Panc1 (cell line): ENCODE measurements at regions not wholly inside any gene's neighbourhood (a gene's known extent, or its start where the extent isn't known, plus 50 kb on each side); places are given as distances from the start of the nearest gene placed in this dataset.

Experiments used
- ATAC-seq: fragments of 200-7000 bp; cut with Tn5 transposase; 2 replicates; pipeline ENCODE4 v1.9.1; 2020; ENCODE audit warnings: mild to moderate bottlenecking, moderate library complexity
- BruUV-seq: library from RNA; stranded (reverse); fragments of 400-500 nt; replicated peaks from 2 replicates; lab custom pipeline; 2021; lab: Mats Ljungman, UMichigan
- CTCF ChIA-PET: fragments of 300-600 bp; sonication (Branson Sonifier 250); formaldehyde crosslinking; loops from one replicate; lab custom pipeline; 2022; ENCODE audit warnings: antibody characterized with exemption; lab: Charles Lee
- POLR2A ChIA-PET: fragments of 300-600 bp; sonication (Branson Sonifier 250); formaldehyde crosslinking; loops from one replicate; lab custom pipeline; 2022; ENCODE audit warnings: antibody characterized with exemption; lab: Charles Lee
- DNase-seq: peaks from one replicate; pipeline ENCODE4 v3.0.0-alpha.2; 2010; ENCODE audit warnings: low read depth, low spot score
- H3K27ac ChIP-seq: 2 replicates; pipeline ENCODE4 v1.5.1; 2011; ENCODE audit warnings: mild to moderate bottlenecking, low read length, inconsistent platforms
- H3K27me3 ChIP-seq: fragments of 200-500 bp; sonication (Bioruptor generic); 2 replicates; pipeline ENCODE4 v1.6.0; 2014; ENCODE audit warnings: low read length, inconsistent platforms; ENCODE audit not compliant: control insufficient read depth, insufficient read depth
- H3K36me3 ChIP-seq: fragments of 200-500 bp; sonication (Bioruptor generic); 2 replicates; pipeline ENCODE4 v1.5.1; 2014; ENCODE audit warnings: inconsistent platforms, mild to moderate bottlenecking, low read length, moderate library complexity; ENCODE audit not compliant: control insufficient read depth, insufficient read depth
- H3K4me1 ChIP-seq: 2 replicates; pipeline ENCODE4 v1.5.1; 2011; ENCODE audit warnings: inconsistent platforms, mild to moderate bottlenecking, low read length, moderate library complexity; ENCODE audit not compliant: control insufficient read depth, insufficient read depth
- H3K4me3 ChIP-seq, 2 experiments: 2 replicates each; pipeline ENCODE4 v1.5.1; 2011 to 2012; ENCODE audit warnings: low read depth in 2 of 2, low read length in 2 of 2, mild to moderate bottlenecking in 2 of 2, inconsistent platforms in 1 of 2, moderate library complexity in 1 of 2
- H3K9me3 ChIP-seq: fragments of 200-500 bp; sonication (Bioruptor generic); 2 replicates; pipeline ENCODE4 v1.5.1; 2014; ENCODE audit warnings: low read depth, mild to moderate bottlenecking, inconsistent platforms, low read length, moderate library complexity; ENCODE audit not compliant: control insufficient read depth, insufficient read depth
- POLR2AphosphoS5 ChIP-seq: IDR thresholded peaks from 2 replicates; pipeline ENCODE4 v1.6.1; 2012; ENCODE audit warnings: mild to moderate bottlenecking, low read depth, low read length, moderate library complexity
- SIN3A ChIP-seq: IDR thresholded peaks from 2 replicates; pipeline ENCODE4 v1.6.1; 2012; ENCODE audit warnings: low read depth, mild to moderate bottlenecking, low read length, moderate library complexity, borderline replicate concordance; ENCODE audit not compliant: insufficient read depth
- TCF7L2 ChIP-seq: IDR thresholded peaks from 2 replicates; pipeline ENCODE4 v1.6.1; 2011; ENCODE audit warnings: mild to moderate bottlenecking, low read depth, low read length, inconsistent platforms
- in situ Hi-C: cut with HindIII; loops from 2 replicates; pipeline ENCODE4 v1.10.0; 2016; ENCODE audit warnings: low sequenced_read_pairs, low pct_unique_long_range_greater_than_20kb
- intact Hi-C: fragments of 100-400 bp; cut with micrococcal nuclease; formaldehyde crosslinking; loops from one replicate; pipeline ENCODE4 v1.10.0; 2022; ENCODE audit not compliant: unreplicated experiment
- TF ChIP-seq, protein P1 (sequence below), 2 experiments: IDR thresholded peaks; 2 replicates each; pipeline ENCODE4 v1.6.1; 2011 to 2012; ENCODE audit warnings: low read depth in 2 of 2, control low read depth in 1 of 2, low read length in 1 of 2, mild to moderate bottlenecking in 1 of 2, moderate library complexity in 1 of 2; ENCODE audit not compliant: insufficient read depth in 1 of 2
- TF ChIP-seq, protein P2 (sequence below): fragments of 450-650 bp; IDR thresholded peaks from 2 replicates; pipeline ENCODE4 v1.5.1; 2017; ENCODE audit warnings: mild to moderate bottlenecking

DNA sequence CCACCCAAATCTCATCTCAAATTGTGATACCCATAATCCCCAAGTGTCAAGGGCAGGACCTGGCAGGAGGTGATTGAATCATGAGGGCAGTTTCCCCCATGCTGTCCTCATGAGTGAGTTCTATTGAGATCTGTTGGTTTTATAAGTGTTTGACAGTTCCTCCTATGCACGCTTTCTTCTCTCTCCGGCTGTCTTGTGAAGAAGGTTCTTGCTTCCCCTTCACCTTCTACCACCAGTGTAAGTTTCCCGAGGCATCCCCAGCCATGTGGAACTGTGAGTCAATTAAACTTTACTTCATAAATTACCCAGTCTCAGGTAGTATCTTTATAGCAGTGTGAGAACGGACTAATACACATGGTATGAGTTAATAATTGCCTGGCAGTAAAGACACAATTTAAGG is 581.7 kb upstream of the AMOT start:
- ChIA-PET CTCF (no interaction called here), POLR2A (no interaction called here)
- no TSS peak for BruUV-seq
- TF ChIP-seq, protein P1, sequence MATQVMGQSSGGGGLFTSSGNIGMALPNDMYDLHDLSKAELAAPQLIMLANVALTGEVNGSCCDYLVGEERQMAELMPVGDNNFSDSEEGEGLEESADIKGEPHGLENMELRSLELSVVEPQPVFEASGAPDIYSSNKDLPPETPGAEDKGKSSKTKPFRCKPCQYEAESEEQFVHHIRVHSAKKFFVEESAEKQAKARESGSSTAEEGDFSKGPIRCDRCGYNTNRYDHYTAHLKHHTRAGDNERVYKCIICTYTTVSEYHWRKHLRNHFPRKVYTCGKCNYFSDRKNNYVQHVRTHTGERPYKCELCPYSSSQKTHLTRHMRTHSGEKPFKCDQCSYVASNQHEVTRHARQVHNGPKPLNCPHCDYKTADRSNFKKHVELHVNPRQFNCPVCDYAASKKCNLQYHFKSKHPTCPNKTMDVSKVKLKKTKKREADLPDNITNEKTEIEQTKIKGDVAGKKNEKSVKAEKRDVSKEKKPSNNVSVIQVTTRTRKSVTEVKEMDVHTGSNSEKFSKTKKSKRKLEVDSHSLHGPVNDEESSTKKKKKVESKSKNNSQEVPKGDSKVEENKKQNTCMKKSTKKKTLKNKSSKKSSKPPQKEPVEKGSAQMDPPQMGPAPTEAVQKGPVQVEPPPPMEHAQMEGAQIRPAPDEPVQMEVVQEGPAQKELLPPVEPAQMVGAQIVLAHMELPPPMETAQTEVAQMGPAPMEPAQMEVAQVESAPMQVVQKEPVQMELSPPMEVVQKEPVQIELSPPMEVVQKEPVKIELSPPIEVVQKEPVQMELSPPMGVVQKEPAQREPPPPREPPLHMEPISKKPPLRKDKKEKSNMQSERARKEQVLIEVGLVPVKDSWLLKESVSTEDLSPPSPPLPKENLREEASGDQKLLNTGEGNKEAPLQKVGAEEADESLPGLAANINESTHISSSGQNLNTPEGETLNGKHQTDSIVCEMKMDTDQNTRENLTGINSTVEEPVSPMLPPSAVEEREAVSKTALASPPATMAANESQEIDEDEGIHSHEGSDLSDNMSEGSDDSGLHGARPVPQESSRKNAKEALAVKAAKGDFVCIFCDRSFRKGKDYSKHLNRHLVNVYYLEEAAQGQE (IDR thresholded peaks at IDR 0.05; ENCODE audit: insufficient read depth in 1 of 2, low read depth in 2 of 2, low read length in 1 of 2): no peak
- TF ChIP-seq, protein P2, sequence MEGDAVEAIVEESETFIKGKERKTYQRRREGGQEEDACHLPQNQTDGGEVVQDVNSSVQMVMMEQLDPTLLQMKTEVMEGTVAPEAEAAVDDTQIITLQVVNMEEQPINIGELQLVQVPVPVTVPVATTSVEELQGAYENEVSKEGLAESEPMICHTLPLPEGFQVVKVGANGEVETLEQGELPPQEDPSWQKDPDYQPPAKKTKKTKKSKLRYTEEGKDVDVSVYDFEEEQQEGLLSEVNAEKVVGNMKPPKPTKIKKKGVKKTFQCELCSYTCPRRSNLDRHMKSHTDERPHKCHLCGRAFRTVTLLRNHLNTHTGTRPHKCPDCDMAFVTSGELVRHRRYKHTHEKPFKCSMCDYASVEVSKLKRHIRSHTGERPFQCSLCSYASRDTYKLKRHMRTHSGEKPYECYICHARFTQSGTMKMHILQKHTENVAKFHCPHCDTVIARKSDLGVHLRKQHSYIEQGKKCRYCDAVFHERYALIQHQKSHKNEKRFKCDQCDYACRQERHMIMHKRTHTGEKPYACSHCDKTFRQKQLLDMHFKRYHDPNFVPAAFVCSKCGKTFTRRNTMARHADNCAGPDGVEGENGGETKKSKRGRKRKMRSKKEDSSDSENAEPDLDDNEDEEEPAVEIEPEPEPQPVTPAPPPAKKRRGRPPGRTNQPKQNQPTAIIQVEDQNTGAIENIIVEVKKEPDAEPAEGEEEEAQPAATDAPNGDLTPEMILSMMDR: no peak
- TF ChIP-seq POLR2AphosphoS5 (no peak), TCF7L2 (no peak), SIN3A (no peak)
- in situ Hi-C loops (no loop called here), intact Hi-C loops (no loop called here)
- H3K4me3 ChIP-seq: no peak overlapping the region
- no peaks in the 10 kb centered on the region for H3K36me3 ChIP-seq
- H3K4me1 ChIP-seq: no peaks in the 10 kb centered on the region
- ATAC-seq: no peak
- H3K27ac ChIP-seq: no peak overlapping the region
- H3K9me3 ChIP-seq: no peaks in the 10 kb centered on the region
- H3K27me3 ChIP-seq: no peaks in the 10 kb centered on the region
- no peak for DNase-seq

DNA sequence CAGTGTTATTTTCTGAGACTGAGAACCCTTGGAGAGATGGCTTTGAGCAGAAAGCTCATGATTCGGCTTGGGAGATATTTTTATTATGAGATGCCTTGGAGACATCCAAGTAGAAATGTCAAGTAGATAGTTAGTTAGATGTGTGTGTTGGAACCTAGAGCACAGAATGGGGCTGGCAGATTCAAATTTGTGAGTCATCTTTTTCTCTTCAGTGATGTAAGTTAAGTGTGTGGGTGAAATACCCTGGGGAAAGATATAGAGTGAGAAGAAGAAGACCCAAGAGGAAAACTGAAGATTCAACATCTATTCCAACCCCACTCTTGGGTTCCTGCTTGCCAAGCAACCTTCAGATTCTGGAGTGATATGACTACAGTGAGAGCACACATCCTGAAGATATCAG is 580.8 kb upstream of the AMOT start:
- ATAC-seq (no peak), DNase-seq (no peak)
- no peaks in the 10 kb centered on the region for H3K27me3 ChIP-seq
- ChIA-PET CTCF (no interaction called here), POLR2A (no interaction called here)
- H3K4me1 ChIP-seq: no peaks in the 10 kb centered on the region
- no peak overlapping the region for H3K4me3 ChIP-seq
- in situ Hi-C loops (no loop called here), intact Hi-C loops (no loop called here)
- TF ChIP-seq, protein P2: no peak
- TF ChIP-seq, protein P1 (IDR thresholded peaks at IDR 0.05; ENCODE audit: insufficient read depth in 1 of 2, low read depth in 2 of 2, low read length in 1 of 2): no peak
- TF ChIP-seq TCF7L2 (no peak), POLR2AphosphoS5 (no peak), SIN3A (no peak)
- no peaks in the 10 kb centered on the region for H3K36me3 ChIP-seq
- BruUV-seq: no TSS peak
- no peaks in the 10 kb centered on the region for H3K9me3 ChIP-seq
- no peak overlapping the region for H3K27ac ChIP-seq
